GM12878 (cell line): ENCODE measurements at regions not wholly inside any gene's neighbourhood (a gene's known extent, or its start where the extent isn't known, plus 50 kb on each side); places are given as distances from the start of the nearest gene placed in this dataset.

Experiments used
- ATAC-seq: fragments of 200-7000 bp; cut with Tn5 transposase; 3 replicates; pipeline ENCODE4 v1.9.1; 2020; ENCODE audit warnings: mild to moderate bottlenecking, moderate library complexity
- BruUV-seq: library from RNA; stranded (reverse); fragments of 400-500 nt; replicated peaks from 2 replicates; lab custom pipeline; 2021; lab: Mats Ljungman, UMichigan
- CTCF ChIA-PET: fragments of 300-600 bp; sonication (Branson Sonifier 250); formaldehyde crosslinking; extraction: SDS; loops from one replicate; lab custom pipeline; 2021; ENCODE audit warnings: inconsistent platforms; lab: Yijun Ruan, JAX
- POLR2A ChIA-PET: fragments of 350-600 bp; formaldehyde crosslinking; extraction: SDS; loops from one replicate; lab custom pipeline; 2021; ENCODE audit warnings: inconsistent platforms; lab: Charles Lee
- RAD21 ChIA-PET: fragments of 300-600 bp; sonication (Branson Sonifier 250); formaldehyde crosslinking; loops from one replicate; lab custom pipeline; 2023; ENCODE audit warnings: antibody characterized with exemption; ENCODE audit not compliant: unreplicated experiment; lab: Charles Lee
- SMC1A ChIA-PET: fragments of 300-600 bp; sonication (Branson Sonifier 250); formaldehyde crosslinking; loops from one replicate; lab custom pipeline; 2023; ENCODE audit not compliant: unreplicated experiment, uncharacterized antibody; lab: Charles Lee
- DNase-seq: peaks from one replicate; pipeline ENCODE4 v3.0.0-alpha.2; 2011; ENCODE audit warnings: low read depth, low spot score
- FAIRE-seq: peaks from 3 replicates; lab custom pipeline; 2011; peaks lifted over from hg19 to GRCh38; lab: Jason Lieb, UNC
- H2AFZ ChIP-seq: 2 replicates; pipeline ENCODE4 v1.6.0; 2011; ENCODE audit warnings: low read depth, low read length, control low read depth; ENCODE audit not compliant: control insufficient read depth
- H3K27ac ChIP-seq: 2 replicates; pipeline ENCODE4 v1.5.1; 2011; ENCODE audit warnings: control low read depth; ENCODE audit not compliant: control insufficient read depth, insufficient read depth
- H3K27me3 ChIP-seq, 2 experiments: replicated peaks in 1 of 2; 2 replicates each; pipeline versions ENCODE4 v1.6.0 to v1.6.1; 2011; ENCODE audit warnings: low read length in 1 of 2; ENCODE audit not compliant: control insufficient read depth in 2 of 2, insufficient read depth in 2 of 2
- H3K36me3 ChIP-seq, 2 experiments: 2 replicates each; pipeline ENCODE4 v1.5.1; 2011; ENCODE audit warnings: low read length in 1 of 2; ENCODE audit not compliant: control insufficient read depth in 2 of 2, insufficient read depth in 2 of 2
- H3K4me1 ChIP-seq: 2 replicates; pipeline ENCODE4 v1.6.1; 2011; ENCODE audit warnings: mild to moderate bottlenecking, low read length, moderate library complexity, mixed read lengths; ENCODE audit not compliant: control insufficient read depth, insufficient read depth
- H3K4me2 ChIP-seq: 2 replicates; pipeline ENCODE4 v1.6.0; 2011; ENCODE audit warnings: control low read depth; ENCODE audit not compliant: control insufficient read depth, insufficient read depth
- H3K4me3 ChIP-seq: fragments of 200-600 bp; sonication (generic); 2 replicates; pipeline ENCODE4 v1.5.1; 2016
- H3K79me2 ChIP-seq: 2 replicates; pipeline ENCODE4 v1.6.0; 2011; ENCODE audit warnings: low read length; ENCODE audit not compliant: control insufficient read depth, insufficient read depth
- H3K9ac ChIP-seq: 2 replicates; pipeline ENCODE4 v1.8.0; 2011; ENCODE audit warnings: low read length, control low read depth, mixed read lengths; ENCODE audit not compliant: control insufficient read depth, insufficient read depth
- H3K9me3 ChIP-seq: replicated peaks from 3 replicates; pipeline ENCODE4 v1.5.1; 2011; ENCODE audit warnings: mild to moderate bottlenecking, low read length; ENCODE audit not compliant: control insufficient read depth, insufficient read depth
- H4K20me1 ChIP-seq: 2 replicates; pipeline ENCODE4 v1.6.0; 2011; ENCODE audit not compliant: control insufficient read depth, insufficient read depth
- CBFB ChIP-seq: IDR thresholded peaks from 2 replicates; pipeline ENCODE4 v1.6.1; 2016; ENCODE audit warnings: antibody characterized with exemption, low read depth
- JUNB ChIP-seq: IDR thresholded peaks from 2 replicates; pipeline ENCODE4 v1.6.1; 2016; ENCODE audit warnings: antibody characterized with exemption, mild to moderate bottlenecking
- KAT2A ChIP-seq: conservative IDR thresholded peaks from 2 replicates; pipeline ENCODE4 v1.6.1; 2011; ENCODE audit warnings: low read depth, low read length; ENCODE audit not compliant: control insufficient read depth
- TCF7 ChIP-seq: IDR thresholded peaks from 2 replicates; pipeline ENCODE4 v1.6.1; 2014; ENCODE audit warnings: antibody characterized with exemption, borderline replicate concordance
- ZNF274 ChIP-seq: IDR thresholded peaks from one replicate; pipeline ENCODE4 v1.8.0; 2011; ENCODE audit not compliant: insufficient read length, insufficient read depth
- WGBS: methylation state at CpG from one replicate; pipeline ENCODE4 v1.1.6; 2016; ENCODE audit warnings: low lambda C conversion rate; ENCODE audit not compliant: insufficient replicate concordance, insufficient coverage; ENCODE audit errors: missing lambda C conversion rate; 5-methylcytosine and 5-hydroxymethylcytosine counted together
- in situ Hi-C: fragments of 300-500 bp; cut with MboI; formaldehyde crosslinking; loops from 9 replicates; pipeline ENCODE4 v1.14.3; 2018; ENCODE audit warnings: mixed read lengths
- intact Hi-C: fragments of 100-400 bp; cut with micrococcal nuclease; formaldehyde crosslinking; loops from one replicate; pipeline ENCODE4 v1.14.2; 2022; ENCODE audit not compliant: unreplicated experiment
- TF ChIP-seq, protein P1 (sequence below): IDR thresholded peaks from 2 replicates; pipeline ENCODE4 v1.6.1; 2011; ENCODE audit warnings: borderline replicate concordance, low read depth, mild to moderate bottlenecking, moderate library complexity, mixed read lengths, low read length; ENCODE audit not compliant: insufficient read depth; ENCODE audit errors: extremely low read length
- TF ChIP-seq, protein P2 (sequence below): fragments of 450-650 bp; IDR thresholded peaks from 2 replicates; pipeline ENCODE4 v1.6.1; 2017; ENCODE audit warnings: mild to moderate bottlenecking, moderate library complexity

DNA sequence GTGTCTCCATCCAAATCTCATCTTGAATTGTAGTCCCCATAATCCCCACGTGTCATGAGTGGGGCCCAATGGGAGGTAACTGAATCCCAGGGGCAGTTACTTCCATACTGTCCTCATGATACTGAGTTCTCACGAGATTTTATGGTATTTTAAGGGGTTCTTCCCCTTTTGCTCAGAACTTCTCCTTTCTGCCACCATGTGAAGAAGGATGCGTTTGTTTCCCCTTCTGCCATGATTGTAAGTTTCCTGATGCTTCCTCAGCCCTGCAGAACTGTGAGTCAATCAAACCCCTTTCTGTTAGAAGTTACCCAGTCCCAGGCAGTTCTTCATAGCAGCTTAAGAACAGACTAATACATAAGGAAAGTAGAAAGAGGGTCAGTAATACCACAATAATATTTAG, 480.4 kb downstream of the KCNJ3 start:
- ChIA-PET RAD21 (no interaction called here), POLR2A (no interaction called here), SMC1A (interaction anchor here (1.5 kb wide), 1 partner anchor 30 kb away, joined by 3 read pairs; no protein-coding TSS in a partner anchor)
- Histone ChIP-seq H3K4me1 (no peaks in the 10 kb centered on the region), H3K27ac (no peak overlapping the region), H3K36me3 (no peaks in the 10 kb centered on the region), H3K9ac (no peak overlapping the region), H3K4me3 (no peak overlapping the region), H3K79me2 (no peaks in the 10 kb centered on the region), H3K9me3 (peaks cover 2% of the 10 kb centered on the region; the same call in 2 of the 3 replicates)
- BruUV-seq = no TSS peak
- 0% methylated on average over 3 of the region's 3 CpGs for WGBS
- DNase-seq = no peak
- in situ Hi-C loops = no loop called here
- TF ChIP-seq, protein P1, sequence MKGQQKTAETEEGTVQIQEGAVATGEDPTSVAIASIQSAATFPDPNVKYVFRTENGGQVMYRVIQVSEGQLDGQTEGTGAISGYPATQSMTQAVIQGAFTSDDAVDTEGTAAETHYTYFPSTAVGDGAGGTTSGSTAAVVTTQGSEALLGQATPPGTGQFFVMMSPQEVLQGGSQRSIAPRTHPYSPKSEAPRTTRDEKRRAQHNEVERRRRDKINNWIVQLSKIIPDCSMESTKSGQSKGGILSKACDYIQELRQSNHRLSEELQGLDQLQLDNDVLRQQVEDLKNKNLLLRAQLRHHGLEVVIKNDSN = no peak
- TF ChIP-seq KAT2A (no peak), JUNB (no peak), TCF7 (no peak), ZNF274 (no peak), CBFB (no peak)
- TF ChIP-seq, protein P2, sequence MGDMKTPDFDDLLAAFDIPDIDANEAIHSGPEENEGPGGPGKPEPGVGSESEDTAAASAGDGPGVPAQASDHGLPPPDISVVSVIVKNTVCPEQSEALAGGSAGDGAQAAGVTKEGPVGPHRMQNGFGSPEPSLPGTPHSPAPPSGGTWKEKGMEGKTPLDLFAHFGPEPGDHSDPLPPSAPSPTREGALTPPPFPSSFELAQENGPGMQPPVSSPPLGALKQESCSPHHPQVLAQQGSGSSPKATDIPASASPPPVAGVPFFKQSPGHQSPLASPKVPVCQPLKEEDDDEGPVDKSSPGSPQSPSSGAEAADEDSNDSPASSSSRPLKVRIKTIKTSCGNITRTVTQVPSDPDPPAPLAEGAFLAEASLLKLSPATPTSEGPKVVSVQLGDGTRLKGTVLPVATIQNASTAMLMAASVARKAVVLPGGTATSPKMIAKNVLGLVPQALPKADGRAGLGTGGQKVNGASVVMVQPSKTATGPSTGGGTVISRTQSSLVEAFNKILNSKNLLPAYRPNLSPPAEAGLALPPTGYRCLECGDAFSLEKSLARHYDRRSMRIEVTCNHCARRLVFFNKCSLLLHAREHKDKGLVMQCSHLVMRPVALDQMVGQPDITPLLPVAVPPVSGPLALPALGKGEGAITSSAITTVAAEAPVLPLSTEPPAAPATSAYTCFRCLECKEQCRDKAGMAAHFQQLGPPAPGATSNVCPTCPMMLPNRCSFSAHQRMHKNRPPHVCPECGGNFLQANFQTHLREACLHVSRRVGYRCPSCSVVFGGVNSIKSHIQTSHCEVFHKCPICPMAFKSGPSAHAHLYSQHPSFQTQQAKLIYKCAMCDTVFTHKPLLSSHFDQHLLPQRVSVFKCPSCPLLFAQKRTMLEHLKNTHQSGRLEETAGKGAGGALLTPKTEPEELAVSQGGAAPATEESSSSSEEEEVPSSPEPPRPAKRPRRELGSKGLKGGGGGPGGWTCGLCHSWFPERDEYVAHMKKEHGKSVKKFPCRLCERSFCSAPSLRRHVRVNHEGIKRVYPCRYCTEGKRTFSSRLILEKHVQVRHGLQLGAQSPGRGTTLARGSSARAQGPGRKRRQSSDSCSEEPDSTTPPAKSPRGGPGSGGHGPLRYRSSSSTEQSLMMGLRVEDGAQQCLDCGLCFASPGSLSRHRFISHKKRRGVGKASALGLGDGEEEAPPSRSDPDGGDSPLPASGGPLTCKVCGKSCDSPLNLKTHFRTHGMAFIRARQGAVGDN = no peak
- TF ChIP-seq, all 136 proteins: peak for 0
- CTCF ChIA-PET = no interaction called here
- intact Hi-C loops = no loop called here
- H2AFZ ChIP-seq = no peak overlapping the region; the same call in 1 of the 2 replicates
- no peak; the same call in 2 of the 3 replicates for ATAC-seq
- no peaks in the 10 kb centered on the region for H4K20me1 ChIP-seq
- no peaks in the 10 kb centered on the region for H3K27me3 ChIP-seq
- no peak for FAIRE-seq
- H3K4me2 ChIP-seq = no peak overlapping the region
